NCI-H1105 (cell line): ENCODE measurements at regions not wholly inside any gene's neighbourhood (a gene's known extent, or its start where the extent isn't known, plus 50 kb on each side); places are given as distances from the start of the nearest gene placed in this dataset.
A peak's percentile ranks its signal among the peaks of the same experiment; 100 is the strongest.

Experiments used
- DNase-seq: peaks from one replicate; lab custom pipeline; 2025; lab: John Stamatoyannopoulos, UW

DNA sequence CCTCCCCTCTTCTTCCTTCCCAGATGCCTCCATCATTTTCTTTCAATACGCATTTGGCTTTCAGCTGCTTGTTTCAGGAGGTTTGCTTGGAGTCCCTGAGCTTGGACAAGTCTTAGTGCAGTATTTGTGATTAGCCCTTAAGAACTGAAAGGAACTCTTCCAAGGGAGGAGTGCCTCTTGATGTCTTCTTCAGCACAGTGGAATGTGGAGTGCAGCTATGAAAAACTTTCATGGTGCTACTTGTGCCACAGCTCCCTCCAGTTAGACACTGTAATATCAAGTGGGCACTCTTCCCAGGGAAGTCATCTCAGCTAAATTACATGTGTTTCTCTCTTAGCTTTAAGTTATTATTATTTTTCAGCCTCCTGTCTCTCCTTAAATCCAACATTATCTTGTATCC lies 173.1 kb downstream of the NECTIN3 start:
- DNase-seq = no peak

DNA sequence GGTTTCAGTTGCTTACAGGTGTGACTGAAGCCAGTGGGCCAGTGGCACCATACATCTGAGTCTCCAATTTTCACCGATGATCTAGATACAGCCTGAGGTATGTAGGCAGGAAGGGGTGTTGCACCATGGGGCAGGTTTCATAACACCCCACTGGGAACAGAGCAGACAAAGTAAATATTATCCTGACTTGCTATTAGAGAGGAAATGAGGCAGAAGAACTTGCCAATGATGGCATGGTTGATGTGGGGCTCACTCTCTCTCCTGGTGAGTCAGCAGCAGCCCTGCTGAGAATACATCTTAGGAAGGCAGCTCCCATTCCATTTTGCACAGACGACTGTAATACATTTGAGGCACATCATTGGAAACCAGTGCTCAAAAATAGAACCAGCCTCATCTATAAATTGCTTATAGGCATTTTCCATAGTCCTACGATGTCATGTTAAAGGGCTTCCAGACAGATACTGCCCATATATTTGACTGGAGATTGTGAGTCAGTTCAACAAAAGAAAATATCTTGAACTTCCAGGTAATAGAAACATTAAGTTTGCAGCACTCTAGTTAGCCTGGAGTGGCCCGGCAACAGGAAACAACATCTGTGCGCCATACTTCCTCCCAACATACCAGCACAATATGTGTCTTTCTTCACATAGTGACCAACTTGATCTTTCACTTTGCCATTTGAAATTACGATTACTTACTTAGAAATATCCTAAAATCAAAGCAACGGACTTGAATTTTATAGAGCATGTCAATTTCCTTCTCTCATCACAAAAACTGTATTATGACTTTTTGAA lies 175.5 kb downstream of the NECTIN3 start:
- no peak for DNase-seq

DNA sequence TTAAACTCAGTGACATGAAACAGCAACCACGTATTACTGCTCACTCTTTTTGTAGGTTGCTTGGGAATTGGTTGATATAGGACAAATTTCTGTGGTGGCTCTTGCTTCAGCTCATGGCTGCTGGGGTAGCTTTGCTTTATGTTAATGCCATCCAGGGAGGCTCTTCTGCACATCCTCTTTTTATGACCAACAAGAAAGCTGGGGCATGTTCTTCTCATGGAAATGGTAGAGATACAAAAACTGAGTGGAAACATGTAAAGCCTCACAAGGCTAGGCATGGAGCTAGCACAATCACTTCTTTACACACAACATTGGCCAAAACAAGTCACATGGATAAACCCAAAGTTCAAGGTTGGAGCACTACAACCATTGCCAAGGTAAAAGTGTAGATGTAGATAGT lies 176.8 kb downstream of the NECTIN3 start:
- DNase-seq = no peak

- no peak for DNase-seq
Measured at GRCh38 chr3:111249421-111249820, 177.8 kb downstream of the NECTIN3 start.

DNA sequence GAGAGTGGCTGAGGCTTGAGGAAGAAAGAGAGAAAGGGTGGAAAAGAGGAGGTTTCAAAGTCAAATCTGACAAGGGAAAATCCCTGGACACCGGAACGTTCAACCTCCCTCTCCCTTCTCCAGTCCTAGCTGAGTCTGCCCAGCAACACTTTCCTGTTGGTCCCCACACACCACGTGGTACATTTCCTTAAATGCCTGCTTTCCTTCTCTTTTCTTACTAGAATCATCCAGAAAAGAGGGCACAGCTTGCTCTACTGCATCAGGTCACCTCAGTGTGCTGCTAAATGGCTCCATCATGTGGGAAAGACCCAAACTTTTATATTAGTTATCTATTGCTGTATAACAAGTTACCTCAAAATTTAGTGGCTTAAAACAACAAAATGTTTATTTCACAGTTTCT lies 181.2 kb downstream of the NECTIN3 start:
- no peak for DNase-seq

- no peak for DNase-seq
Measured at GRCh38 chr3:111253733-111254132, 182.1 kb downstream of the NECTIN3 start.

DNA sequence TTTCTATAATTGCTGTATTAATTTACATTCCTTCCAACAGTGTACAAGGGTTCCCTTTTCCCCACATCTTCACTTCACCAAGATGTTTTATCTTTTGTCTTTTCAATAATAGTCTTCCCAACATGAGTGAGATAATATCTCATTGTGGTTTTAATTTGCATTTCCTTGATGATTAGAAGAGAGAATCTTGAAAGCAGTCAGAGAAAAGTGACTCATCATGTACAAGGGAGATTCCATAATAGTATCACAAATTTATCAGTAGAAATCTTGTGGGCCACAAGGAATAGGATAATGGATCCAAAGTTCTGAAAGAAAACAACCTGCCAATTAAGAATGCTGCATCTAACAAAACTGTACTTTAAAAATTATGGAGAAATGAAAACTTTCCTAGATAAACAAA lies 189.3 kb downstream of the NECTIN3 start:
- no peak for DNase-seq

DNA sequence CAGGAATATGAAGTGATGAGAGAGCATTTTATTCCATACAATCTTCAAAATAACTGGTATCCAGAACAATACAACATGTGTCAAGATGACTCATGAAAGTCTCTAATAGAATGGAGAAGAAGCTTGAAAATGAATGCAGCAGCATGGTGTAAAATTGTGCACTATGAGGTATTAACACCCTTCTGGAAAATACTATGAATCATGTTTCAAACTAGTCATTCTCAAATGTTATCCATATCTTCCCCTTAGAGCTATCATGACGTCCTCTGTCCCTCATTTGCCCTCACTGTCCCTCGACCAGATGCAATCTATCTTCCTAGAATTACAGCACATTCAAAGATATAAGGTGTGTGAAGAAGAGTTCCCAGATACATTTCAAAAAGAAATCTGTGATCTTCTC lies 198.2 kb downstream of the NECTIN3 start:
- no peak for DNase-seq

GRCh38 chr3:111277226-111277625 lies 205.6 kb downstream of the NECTIN3 start:
- DNase-seq = no peak

GRCh38 chr3:111278959-111279358 lies 207.3 kb downstream of the NECTIN3 start:
- no peak for DNase-seq

GRCh38 chr3:111282024-111282423 lies 210.4 kb downstream of the NECTIN3 start:
- DNase-seq = no peak

GRCh38 chr3:111283165-111283564 lies 211.5 kb downstream of the NECTIN3 start:
- DNase-seq = no peak

DNA sequence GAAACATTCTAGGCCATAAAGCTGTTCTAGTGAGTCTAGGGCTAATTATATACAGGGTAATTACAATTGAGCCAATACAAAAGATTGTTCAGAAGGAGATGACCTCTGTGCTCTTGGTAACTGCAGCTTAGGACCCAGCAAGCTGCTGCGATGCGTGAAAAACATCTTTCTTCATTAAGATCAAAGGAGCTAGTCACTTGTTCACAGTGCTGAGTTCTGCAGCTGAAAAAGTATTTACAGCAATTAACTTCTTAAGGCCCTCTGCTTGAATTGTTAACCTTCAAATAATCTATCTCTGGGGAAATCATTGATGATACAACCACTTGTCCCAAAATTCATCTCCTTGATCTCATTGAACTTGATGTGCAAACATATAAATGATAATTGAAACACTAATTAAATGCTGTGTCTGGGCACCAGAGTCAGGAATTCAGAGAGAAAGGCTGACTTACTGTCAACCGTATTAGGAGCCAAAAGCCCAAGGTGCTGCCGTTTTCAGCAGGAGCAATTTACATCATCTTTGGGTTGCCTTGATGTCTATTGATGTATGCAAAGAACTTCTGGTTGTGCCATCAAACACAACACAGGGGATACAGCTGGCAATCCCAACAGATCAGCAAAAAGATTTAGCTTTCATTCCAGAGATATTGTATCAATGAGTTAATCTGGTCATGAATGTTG lies 213.0 kb downstream of the NECTIN3 start:
- DNase-seq = no peak

- no peak for DNase-seq
Measured at GRCh38 chr3:111285184-111285538, 213.5 kb downstream of the NECTIN3 start.

- peak; percentile 87 for DNase-seq
Measured at GRCh38 chr3:111285694-111286093, 214.1 kb downstream of the NECTIN3 start.

GRCh38 chr3:111286746-111287145 lies 215.1 kb downstream of the NECTIN3 start:
- no peak for DNase-seq

DNA sequence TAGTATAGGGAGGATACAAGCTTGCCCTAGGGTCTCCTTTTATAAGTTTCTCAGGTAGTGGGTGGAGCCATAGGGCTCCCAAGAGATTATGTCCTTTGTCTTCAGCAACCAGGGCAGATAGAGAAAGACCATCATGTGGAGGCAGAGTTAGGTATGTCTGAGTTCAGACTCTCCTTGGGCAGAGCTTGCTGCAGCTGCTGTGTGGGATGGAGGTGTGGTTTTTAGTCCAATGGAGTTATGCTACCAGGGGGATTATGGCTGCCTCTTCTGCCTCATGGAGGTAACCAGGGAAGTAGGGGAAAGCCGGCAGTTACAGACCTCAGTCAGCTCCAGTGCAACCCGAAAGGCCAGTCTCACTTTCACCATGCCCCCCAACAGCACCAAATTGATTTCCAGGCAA lies 220.5 kb downstream of the NECTIN3 start:
- no peak for DNase-seq

DNA sequence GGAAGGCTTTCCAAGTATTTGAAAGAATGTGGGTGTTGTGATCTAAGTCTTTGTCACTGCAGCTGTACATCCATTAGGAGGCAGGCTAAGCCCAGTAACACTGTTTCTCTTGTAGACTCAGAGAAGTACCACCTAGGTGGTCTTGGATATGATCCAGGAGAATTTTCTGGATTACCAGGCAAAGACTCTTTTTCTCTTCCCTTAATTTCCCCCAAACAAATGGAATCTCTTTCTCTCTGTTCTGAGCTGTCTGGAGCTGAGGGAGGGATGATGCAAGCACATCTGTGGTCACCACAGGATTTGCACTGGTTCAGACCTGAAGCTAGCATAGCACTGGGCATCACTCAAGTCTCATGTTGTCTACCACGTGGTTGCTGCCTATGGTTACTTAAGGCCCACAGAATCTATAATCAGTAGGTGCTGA lies 227.6 kb downstream of the NECTIN3 start:
- DNase-seq = no peak

DNA sequence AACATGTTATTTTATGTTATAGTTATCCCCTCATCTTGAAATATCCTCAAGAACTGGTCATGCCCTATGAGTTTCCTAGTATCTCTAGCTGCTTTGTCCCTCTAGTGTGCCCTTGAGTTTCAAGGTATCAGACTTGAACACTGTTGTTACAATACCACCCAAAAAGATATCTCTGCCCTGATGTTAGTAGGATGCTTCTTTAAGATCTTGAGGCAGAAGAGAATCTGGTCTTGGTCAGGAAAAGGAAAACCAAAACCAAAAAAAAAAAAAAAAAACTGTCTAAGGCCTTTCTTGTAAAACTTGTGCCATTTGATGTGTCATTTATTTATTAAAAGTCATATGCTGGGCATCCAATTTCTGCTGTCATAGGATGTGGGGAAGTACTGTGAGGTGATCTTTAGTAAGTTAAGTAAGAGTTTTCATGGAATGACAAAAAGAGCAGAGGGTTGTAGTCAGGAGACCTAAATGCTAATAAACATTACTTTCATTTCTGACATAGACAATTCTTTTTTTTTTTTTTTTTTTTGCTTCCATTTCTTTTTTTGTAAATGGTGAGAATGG lies 229.7 kb downstream of the NECTIN3 start:
- no peak for DNase-seq

DNA sequence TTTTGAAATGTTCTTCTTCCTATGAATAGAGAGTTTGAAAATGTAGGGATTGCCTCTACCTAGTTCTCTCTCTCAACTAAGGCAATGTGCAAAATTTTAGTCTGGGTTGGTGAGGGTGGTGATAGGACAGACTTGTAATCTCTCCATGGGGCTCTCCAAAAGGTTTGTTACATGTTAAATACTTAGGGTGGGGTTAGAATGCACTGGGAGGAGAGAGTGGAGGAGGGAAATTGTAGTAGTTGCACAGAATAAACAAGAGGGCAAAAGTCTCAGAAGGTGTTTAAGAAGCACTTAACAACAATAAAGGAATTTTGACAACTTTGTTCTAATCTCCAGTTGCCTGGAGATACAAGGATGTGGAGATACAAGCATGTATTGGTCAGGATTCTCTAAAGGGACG lies 230.4 kb downstream of the NECTIN3 start:
- DNase-seq = no peak

GRCh38 chr3:111303760-111304159 lies 232.1 kb downstream of the NECTIN3 start:
- no peak for DNase-seq

DNA sequence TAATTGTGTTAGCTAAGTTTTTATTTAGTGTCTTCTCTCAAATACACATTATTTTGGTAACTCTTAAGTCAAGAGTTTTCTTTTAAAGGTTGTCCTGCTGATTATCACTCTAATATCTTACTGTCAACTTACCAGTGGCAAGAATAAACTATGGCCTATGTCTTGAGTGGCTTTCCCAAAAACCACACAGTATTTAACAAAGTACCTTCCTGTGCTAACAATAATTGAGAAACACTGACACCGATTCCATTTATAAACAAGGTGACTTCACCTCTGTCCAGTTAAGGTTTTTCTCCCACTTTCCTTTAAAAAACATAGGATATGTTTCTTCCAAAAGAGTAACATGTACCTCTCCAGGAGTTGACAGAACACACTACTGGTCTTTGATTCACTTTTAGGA lies 234.3 kb upstream of the CD96 start:
- no peak for DNase-seq

GRCh38 chr3:111311126-111311525 lies 230.9 kb upstream of the CD96 start:
- no peak for DNase-seq
